Vagina (tissue), 2 donors: ENCODE measurements at regions not wholly inside any gene's neighbourhood (a gene's known extent, or its start where the extent isn't known, plus 50 kb on each side); places are given as distances from the start of the nearest gene placed in this dataset.

Source experiments
- POLR2A ChIP-seq, 2 donors: fragments of 450-650 bp; IDR thresholded peaks; one replicate each; pipeline ENCODE4 v1.6.1; 2017; ENCODE audit warnings: antibody characterized with exemption in 2 of 2, mild to moderate bottlenecking in 2 of 2, moderate library complexity in 2 of 2
- POLR2AphosphoS5 ChIP-seq, 2 donors: sonication (generic); formaldehyde crosslinking; IDR thresholded peaks; one replicate each; pipeline ENCODE4 v1.9.0; 2017; ENCODE audit warnings: antibody characterized with exemption in 2 of 2, mild to moderate bottlenecking in 2 of 2, low read depth in 1 of 2; ENCODE audit not compliant: insufficient read depth in 1 of 2
- TF ChIP-seq, protein P1 (sequence below), 3 experiments: fragments of 450-650 bp in 2 of 3; fragments of 200-600 bp in 1 of 3; sonication (generic) in 1 of 3; IDR thresholded peaks; one replicate each; pipeline ENCODE4 v1.5.1; 2017 to 2019; ENCODE audit warnings: antibody characterized with exemption in 3 of 3, mild to moderate bottlenecking in 2 of 3, moderate library complexity in 2 of 3

DNA sequence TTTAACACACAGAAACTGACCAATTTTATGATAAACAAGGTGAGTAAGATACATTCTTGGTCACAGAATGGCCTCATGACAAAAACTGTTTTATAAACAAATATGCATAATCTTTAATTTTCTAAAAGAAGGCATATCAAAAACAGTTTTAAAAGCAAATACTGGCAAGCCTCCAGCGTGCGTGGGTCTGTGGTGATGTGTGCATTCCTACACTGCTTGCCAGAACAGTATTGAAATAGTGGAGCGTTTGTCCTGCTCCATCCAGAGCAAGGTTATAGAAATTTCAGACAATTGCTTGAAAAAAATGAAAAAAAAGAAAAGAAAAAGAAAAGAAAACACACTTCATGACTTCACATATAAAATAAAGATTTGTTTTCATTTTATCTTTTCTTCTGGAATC, 140.9 kb downstream of the MZT1 start:
- TF ChIP-seq, protein P1, sequence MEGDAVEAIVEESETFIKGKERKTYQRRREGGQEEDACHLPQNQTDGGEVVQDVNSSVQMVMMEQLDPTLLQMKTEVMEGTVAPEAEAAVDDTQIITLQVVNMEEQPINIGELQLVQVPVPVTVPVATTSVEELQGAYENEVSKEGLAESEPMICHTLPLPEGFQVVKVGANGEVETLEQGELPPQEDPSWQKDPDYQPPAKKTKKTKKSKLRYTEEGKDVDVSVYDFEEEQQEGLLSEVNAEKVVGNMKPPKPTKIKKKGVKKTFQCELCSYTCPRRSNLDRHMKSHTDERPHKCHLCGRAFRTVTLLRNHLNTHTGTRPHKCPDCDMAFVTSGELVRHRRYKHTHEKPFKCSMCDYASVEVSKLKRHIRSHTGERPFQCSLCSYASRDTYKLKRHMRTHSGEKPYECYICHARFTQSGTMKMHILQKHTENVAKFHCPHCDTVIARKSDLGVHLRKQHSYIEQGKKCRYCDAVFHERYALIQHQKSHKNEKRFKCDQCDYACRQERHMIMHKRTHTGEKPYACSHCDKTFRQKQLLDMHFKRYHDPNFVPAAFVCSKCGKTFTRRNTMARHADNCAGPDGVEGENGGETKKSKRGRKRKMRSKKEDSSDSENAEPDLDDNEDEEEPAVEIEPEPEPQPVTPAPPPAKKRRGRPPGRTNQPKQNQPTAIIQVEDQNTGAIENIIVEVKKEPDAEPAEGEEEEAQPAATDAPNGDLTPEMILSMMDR (IDR thresholded peaks at IDR 0.05): no peak
- TF ChIP-seq POLR2A (IDR thresholded peaks at IDR 0.05): no peak
- no peak for TF ChIP-seq POLR2AphosphoS5 (IDR thresholded peaks at IDR 0.05; ENCODE audit: insufficient read depth in 1 of 2, low read depth in 1 of 2)
